Hepatocyte (in vitro differentiated cells): ENCODE measurements at regions not wholly inside any gene's neighbourhood (a gene's known extent, or its start where the extent isn't known, plus 50 kb on each side); places are given as distances from the start of the nearest gene placed in this dataset.

Experiments used
- CTCF ChIP-seq: fragments of 200-600 bp; sonication (generic); IDR thresholded peaks from 2 replicates; pipeline ENCODE4 v1.5.1; 2016; ENCODE audit warnings: antibody characterized with exemption, mild to moderate bottlenecking; ENCODE audit not compliant: poor library complexity
- EZH2 ChIP-seq: fragments of 200-600 bp; sonication (generic); IDR thresholded peaks from 2 replicates; pipeline ENCODE4 v1.6.1; 2016; ENCODE audit warnings: antibody characterized with exemption, mild to moderate bottlenecking, borderline replicate concordance

- TF ChIP-seq CTCF: no peak
- no peak for TF ChIP-seq EZH2
Measured at GRCh38 chr2:180461761-180462160, 454.7 kb upstream of the CWC22 start.
